ENCODE measurements at regions not wholly inside any gene's neighbourhood (a gene's known extent, or its start where the extent isn't known, plus 50 kb on each side); places are given as distances from the start of the nearest gene placed in this dataset.

- no peak for DNase-seq
Measured at GRCh38 chr5:167155387-167156005, 1135.9 kb upstream of the WWC1 start.

GRCh38 chr5:167156446-167156845 lies 1135.0 kb upstream of the WWC1 start:
- DNase-seq = no peak

- no peak for DNase-seq
Measured at GRCh38 chr5:167158588-167158987, 1132.9 kb upstream of the WWC1 start.

GRCh38 chr5:167160388-167160787 lies 1131.1 kb upstream of the WWC1 start:
- no peak for DNase-seq

GRCh38 chr5:167166696-167167095 lies 1124.7 kb upstream of the WWC1 start:
- DNase-seq = no peak

- no peak for DNase-seq
Measured at GRCh38 chr5:167167191-167167795, 1124.2 kb upstream of the WWC1 start.

GRCh38 chr5:167168971-167169370 lies 1122.5 kb upstream of the WWC1 start:
- DNase-seq = no peak

- no peak for DNase-seq
Measured at GRCh38 chr5:167171056-167171455, 1120.4 kb upstream of the WWC1 start.

GRCh38 chr5:167177736-167178135 lies 1113.7 kb upstream of the WWC1 start:
- no peak for DNase-seq

GRCh38 chr5:167180906-167181305 lies 1110.5 kb upstream of the WWC1 start:
- DNase-seq = no peak

- no peak for DNase-seq
Measured at GRCh38 chr5:167205881-167206280, 1085.6 kb upstream of the WWC1 start.

- no peak for DNase-seq
Measured at GRCh38 chr5:167207081-167207480, 1084.4 kb upstream of the WWC1 start.

GRCh38 chr5:167208911-167209310 lies 1082.5 kb upstream of the WWC1 start:
- no peak for DNase-seq

- DNase-seq = no peak
Measured at GRCh38 chr5:167217097-167217743, 1074.2 kb upstream of the WWC1 start.

GRCh38 chr5:167219298-167219697 lies 1072.1 kb upstream of the WWC1 start:
- DNase-seq = no peak

- DNase-seq = no peak
Measured at GRCh38 chr5:167226386-167226785, 1065.1 kb upstream of the WWC1 start.

GRCh38 chr5:167228134-167228533 lies 1063.3 kb upstream of the WWC1 start:
- no peak for DNase-seq

GRCh38 chr5:167229751-167230150 lies 1061.7 kb upstream of the WWC1 start:
- DNase-seq = no peak

- DNase-seq = no peak
Measured at GRCh38 chr5:167230414-167230813, 1061.0 kb upstream of the WWC1 start.

- DNase-seq = no peak
Measured at GRCh38 chr5:167232675-167233311, 1058.7 kb upstream of the WWC1 start.

- no peak for DNase-seq
Measured at GRCh38 chr5:167233507-167234220, 1057.8 kb upstream of the WWC1 start.

GRCh38 chr5:167241436-167242067 lies 1049.9 kb upstream of the WWC1 start:
- DNase-seq = no peak

GRCh38 chr5:167242701-167243100 lies 1048.7 kb upstream of the WWC1 start:
- DNase-seq = no peak

Data from CD4-positive, alpha-beta T cell treated with Interleukin-4 for 4 hours (primary cell).